LNCAP (cell line): ENCODE measurements at regions not wholly inside any gene's neighbourhood (a gene's known extent, or its start where the extent isn't known, plus 50 kb on each side); places are given as distances from the start of the nearest gene placed in this dataset.

ENCODE experiments used
- CTCF ChIP-seq: fragments of 450-650 bp; IDR thresholded peaks from 2 replicates; pipeline ENCODE4 v1.5.1; 2017; ENCODE audit warnings: mild to moderate bottlenecking

DNA sequence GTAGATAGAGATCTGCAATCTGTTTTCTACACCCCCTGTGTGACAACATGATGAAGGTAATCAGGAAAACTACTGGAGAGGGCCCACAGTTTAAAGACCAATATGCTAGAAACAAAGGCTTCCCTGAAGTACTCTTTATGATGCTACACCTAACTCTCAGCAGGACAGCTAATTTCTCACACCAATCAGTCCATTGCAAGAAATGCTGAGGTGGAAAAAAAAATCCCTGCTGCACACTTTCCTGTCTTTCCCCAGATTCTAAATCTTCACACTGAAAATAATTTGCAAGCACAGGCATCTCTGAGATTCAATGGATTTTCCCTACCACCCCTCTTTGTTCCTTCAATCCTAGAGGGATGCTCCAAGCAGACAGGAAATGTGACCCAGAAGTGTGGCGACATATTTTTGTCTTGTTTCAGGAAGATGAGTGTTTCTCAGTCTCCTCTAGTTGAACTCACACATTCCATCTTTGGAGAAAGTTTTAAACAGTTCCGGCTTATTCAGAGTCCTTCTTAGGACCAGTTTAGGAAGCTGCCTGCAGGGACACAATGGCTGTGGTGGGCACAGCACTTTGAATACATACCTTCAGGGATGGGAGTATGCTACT lies 671.6 kb downstream of the DIAPH3 start:
- no peak for TF ChIP-seq CTCF

DNA sequence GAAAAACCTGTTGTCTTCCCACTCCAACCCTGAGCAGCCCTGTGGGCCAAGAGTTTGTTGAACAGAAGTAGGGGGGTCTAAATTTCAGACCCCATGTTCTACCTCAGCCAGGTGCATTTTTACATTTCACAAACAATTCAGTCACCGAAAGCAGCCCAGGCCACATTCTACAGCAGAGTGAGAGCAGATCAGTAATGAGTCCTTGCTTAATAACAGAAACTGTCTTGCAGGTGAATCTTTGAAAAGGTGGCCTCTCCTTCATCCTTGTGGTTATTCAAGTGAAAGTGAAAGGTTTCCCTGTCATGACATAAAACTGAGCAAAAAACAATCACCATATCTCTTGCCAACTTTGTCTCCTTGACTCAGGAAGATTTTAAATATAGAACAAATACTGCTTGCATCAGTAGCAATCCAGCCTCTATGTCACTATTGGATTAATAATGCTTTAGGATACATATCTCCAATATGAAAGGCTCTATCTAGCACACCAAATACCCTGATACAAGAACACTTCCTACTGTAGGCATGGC lies 670.2 kb downstream of the DIAPH3 start:
- TF ChIP-seq CTCF, result no peak

DNA sequence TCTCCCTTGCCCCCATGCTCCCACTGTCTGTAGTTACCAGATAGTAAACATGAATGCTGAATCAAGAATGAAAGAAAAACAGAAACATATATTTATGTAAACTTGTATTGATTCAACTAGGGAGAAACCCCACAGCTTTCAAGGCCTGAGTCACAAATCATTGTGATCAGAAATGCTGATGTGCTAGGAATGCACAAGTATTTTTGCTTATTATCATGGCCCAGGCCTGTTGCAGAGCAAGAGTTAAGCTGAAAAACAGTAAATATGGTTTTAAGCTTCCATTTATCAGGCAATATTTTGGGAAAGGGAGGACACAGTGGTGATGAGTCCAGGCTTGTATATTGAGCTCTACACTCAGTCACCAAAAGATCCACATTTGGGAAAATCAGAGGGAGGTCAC lies 669.6 kb downstream of the DIAPH3 start:
- TF ChIP-seq CTCF, result no peak

DNA sequence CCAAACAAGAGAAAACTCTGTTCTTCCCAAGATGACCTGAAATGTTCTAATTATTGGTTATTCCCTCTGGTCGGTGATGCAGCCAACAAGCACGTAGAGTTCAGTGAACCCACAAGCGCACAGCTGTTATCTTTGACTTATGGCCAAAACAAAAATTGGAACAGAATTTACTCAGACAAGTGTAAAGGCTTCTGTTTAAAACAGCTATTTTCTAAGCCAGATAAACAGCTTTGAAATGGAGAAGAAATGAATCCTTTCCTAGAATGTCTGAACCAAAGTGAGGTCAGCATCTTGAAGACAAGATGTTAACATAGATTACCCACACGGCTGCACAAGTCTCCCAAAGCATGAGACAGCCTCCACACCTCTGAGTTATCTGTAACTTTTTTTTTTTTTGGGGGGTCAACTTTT lies 669.2 kb downstream of the DIAPH3 start:
- no peak for TF ChIP-seq CTCF

- TF ChIP-seq CTCF, result no peak
Measured at GRCh38 chr13:59495299-59495698, 668.4 kb downstream of the DIAPH3 start.

DNA sequence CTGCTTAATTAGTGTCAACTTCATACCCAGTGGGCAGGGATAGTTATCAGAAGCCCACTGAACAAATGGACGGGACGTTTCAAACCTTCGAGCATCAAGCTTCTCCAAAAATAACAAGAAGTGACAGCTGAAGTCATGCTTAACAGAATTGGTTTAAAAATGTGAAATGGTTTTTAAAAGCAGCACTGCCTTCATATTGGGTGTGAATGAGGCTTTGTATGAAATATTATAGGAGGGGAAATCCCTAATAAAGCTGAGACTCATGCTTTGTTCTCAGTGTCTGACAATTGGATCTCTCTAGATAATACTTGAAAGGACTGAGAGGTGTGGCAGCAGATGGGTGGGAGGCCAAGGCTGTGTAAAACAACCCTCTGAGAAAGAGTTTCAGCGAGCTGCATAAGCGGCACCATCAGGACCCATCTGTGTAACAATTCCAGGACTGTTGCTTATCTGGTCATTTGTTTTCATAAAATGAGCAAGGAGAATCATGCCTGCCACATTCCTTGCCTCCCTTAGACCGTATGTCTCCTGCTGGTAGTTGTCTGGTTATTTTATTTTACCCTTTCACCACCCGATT lies 667.7 kb downstream of the DIAPH3 start:
- no peak for TF ChIP-seq CTCF

- TF ChIP-seq CTCF, result no peak
Measured at GRCh38 chr13:59497621-59498247, 666.0 kb downstream of the DIAPH3 start.
